OCI-LY7 (cell line): ENCODE measurements at regions not wholly inside any gene's neighbourhood (a gene's known extent, or its start where the extent isn't known, plus 50 kb on each side); places are given as distances from the start of the nearest gene placed in this dataset.

ENCODE experiments used
- EZH2phosphoT487 ChIP-seq: fragments of 200-600 bp; sonication (generic); IDR thresholded peaks from 2 replicates; pipeline ENCODE4 v1.6.1; 2018; ENCODE audit warnings: low read depth, borderline replicate concordance, mild to moderate bottlenecking, mixed run types, antibody characterized with exemption, low read length, moderate library complexity, mixed read lengths
- TF ChIP-seq, protein P1 (sequence below): fragments of 200-600 bp; sonication (generic); conservative IDR thresholded peaks from 2 replicates; pipeline ENCODE4 v1.5.1; 2014; ENCODE audit warnings: mild to moderate bottlenecking, antibody characterized with exemption, low read length, moderate library complexity, mixed read lengths

DNA sequence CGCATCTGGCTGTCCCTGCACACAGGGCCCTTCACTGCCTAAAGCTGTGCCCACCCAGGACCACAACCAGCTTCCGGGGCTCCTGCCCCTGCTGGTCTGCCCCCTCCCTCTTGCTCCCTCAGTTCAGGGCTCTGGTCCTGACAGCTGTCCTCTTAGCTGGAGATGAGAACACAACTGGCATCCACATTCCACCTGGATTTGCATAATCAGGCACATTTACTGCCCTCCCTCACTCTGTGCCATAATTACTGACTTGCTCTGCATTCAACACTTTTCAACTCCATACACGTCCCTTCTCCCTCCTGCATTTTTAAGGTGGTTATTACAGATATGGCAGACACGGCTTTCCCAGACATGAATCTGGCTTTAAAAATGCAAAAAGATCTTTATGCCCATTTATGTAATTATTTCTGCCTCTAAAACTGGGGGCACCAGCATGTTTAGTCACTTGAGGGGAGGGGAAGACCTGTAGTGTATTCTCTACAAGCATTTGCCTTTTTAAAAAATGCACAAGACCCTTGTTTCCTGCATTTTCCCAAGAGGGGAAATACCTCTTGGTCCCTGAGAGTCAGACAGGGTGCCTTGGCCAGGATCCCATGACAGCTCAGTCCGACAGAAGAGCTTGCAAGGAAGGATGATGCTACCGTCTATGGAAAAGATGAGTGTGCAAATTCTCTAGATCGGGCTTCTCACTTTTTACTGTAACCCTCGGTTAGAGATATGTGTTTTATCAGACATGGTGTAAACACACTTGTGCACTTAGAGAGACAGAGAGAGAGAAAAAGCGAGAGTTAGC lies 401.8 kb downstream of the PREX1 start:
- TF ChIP-seq, protein P1, sequence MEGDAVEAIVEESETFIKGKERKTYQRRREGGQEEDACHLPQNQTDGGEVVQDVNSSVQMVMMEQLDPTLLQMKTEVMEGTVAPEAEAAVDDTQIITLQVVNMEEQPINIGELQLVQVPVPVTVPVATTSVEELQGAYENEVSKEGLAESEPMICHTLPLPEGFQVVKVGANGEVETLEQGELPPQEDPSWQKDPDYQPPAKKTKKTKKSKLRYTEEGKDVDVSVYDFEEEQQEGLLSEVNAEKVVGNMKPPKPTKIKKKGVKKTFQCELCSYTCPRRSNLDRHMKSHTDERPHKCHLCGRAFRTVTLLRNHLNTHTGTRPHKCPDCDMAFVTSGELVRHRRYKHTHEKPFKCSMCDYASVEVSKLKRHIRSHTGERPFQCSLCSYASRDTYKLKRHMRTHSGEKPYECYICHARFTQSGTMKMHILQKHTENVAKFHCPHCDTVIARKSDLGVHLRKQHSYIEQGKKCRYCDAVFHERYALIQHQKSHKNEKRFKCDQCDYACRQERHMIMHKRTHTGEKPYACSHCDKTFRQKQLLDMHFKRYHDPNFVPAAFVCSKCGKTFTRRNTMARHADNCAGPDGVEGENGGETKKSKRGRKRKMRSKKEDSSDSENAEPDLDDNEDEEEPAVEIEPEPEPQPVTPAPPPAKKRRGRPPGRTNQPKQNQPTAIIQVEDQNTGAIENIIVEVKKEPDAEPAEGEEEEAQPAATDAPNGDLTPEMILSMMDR: no peak
- no peak for TF ChIP-seq EZH2phosphoT487
